Hematopoietic multipotent progenitor cell treated with erythropoietin and hydrocortisone succinate and interleukin-3 and kit ligand, for 6 days (in vitro differentiated cells): ENCODE measurements at regions not wholly inside any gene's neighbourhood (a gene's known extent, or its start where the extent isn't known, plus 50 kb on each side); places are given as distances from the start of the nearest gene placed in this dataset.

Experiments
- DNase-seq: peaks from one replicate; pipeline ENCODE4 v3.0.0-alpha.2; 2015

- no peak for DNase-seq
Observed at GRCh38 chr20:60132162-60132826, 174.1 kb downstream of the CDH26 start.

- no peak for DNase-seq
Observed at GRCh38 chr20:60132827-60133670, 174.8 kb downstream of the CDH26 start.

- no peak for DNase-seq
Observed at GRCh38 chr20:60135276-60135675, 177.1 kb downstream of the CDH26 start.

GRCh38 chr20:60136645-60137401, 178.6 kb downstream of the CDH26 start:
- DNase-seq: peak; percentile 29

GRCh38 chr20:60137657-60138245, 179.5 kb downstream of the CDH26 start:
- peak; percentile 83 for DNase-seq

GRCh38 chr20:60138256-60139220, 180.3 kb downstream of the CDH26 start:
- peak; percentile 76 for DNase-seq

GRCh38 chr20:60139663-60140446, 181.6 kb downstream of the CDH26 start:
- no peak for DNase-seq

- no peak for DNase-seq
Observed at GRCh38 chr20:60142587-60142986, 184.4 kb downstream of the CDH26 start.

- no peak for DNase-seq
Observed at GRCh38 chr20:60143261-60143842, 185.1 kb downstream of the CDH26 start.

- DNase-seq: no peak
Observed at GRCh38 chr20:60144404-60144803, 186.2 kb downstream of the CDH26 start.

- DNase-seq: no peak
Observed at GRCh38 chr20:60144974-60145527, 186.8 kb downstream of the CDH26 start.

- DNase-seq: no peak
Observed at GRCh38 chr20:60147004-60147403, 188.8 kb downstream of the CDH26 start.

- no peak for DNase-seq
Observed at GRCh38 chr20:60148885-60149284, 190.7 kb downstream of the CDH26 start.

GRCh38 chr20:60152792-60153191, 194.6 kb downstream of the CDH26 start:
- DNase-seq: no peak

- DNase-seq: no peak
Observed at GRCh38 chr20:60160451-60161145, 202.4 kb downstream of the CDH26 start.

GRCh38 chr20:60167812-60168211, 209.6 kb downstream of the CDH26 start:
- DNase-seq: no peak

- no peak for DNase-seq
Observed at GRCh38 chr20:60168963-60169362, 210.7 kb downstream of the CDH26 start.

GRCh38 chr20:60170116-60170515, 211.9 kb downstream of the CDH26 start:
- DNase-seq: peak; percentile 16

- no peak for DNase-seq
Observed at GRCh38 chr20:60171313-60171712, 213.1 kb downstream of the CDH26 start.

- DNase-seq: no peak
Observed at GRCh38 chr20:60171738-60172137, 213.5 kb downstream of the CDH26 start.
